ENCODE measurements at regions not wholly inside any gene's neighbourhood (a gene's known extent, or its start where the extent isn't known, plus 50 kb on each side); places are given as distances from the start of the nearest gene placed in this dataset.

- TF ChIP-seq, protein P1, sequence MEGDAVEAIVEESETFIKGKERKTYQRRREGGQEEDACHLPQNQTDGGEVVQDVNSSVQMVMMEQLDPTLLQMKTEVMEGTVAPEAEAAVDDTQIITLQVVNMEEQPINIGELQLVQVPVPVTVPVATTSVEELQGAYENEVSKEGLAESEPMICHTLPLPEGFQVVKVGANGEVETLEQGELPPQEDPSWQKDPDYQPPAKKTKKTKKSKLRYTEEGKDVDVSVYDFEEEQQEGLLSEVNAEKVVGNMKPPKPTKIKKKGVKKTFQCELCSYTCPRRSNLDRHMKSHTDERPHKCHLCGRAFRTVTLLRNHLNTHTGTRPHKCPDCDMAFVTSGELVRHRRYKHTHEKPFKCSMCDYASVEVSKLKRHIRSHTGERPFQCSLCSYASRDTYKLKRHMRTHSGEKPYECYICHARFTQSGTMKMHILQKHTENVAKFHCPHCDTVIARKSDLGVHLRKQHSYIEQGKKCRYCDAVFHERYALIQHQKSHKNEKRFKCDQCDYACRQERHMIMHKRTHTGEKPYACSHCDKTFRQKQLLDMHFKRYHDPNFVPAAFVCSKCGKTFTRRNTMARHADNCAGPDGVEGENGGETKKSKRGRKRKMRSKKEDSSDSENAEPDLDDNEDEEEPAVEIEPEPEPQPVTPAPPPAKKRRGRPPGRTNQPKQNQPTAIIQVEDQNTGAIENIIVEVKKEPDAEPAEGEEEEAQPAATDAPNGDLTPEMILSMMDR (IDR thresholded peaks at IDR 0.05; ENCODE audit: control extremely low read depth, extremely low read depth), result no peak
- Histone ChIP-seq H3K4me1 (ENCODE audit: control insufficient read depth in 5 of 5, insufficient read depth in 5 of 5, low read length in 5 of 5) (peaks cover 8 to 20% (median 12%) of the 10 kb centered on the region in 5 donors), H3K4me3 (no peak overlapping the region), H3K27me3 (ENCODE audit: control insufficient read depth in 3 of 3, insufficient read depth in 3 of 3, low read length in 2 of 3) (no peaks in the 10 kb centered on the region), H3K27ac (ENCODE audit: low read depth in 1 of 2, low read length in 1 of 2) (no peak overlapping the region), H3K36me3 (ENCODE audit: control insufficient read depth in 4 of 4, insufficient read depth in 4 of 4, low read length in 4 of 4) (no peaks in the 10 kb centered on the region), H3K9ac (ENCODE audit: insufficient read depth in 1 of 2, low read length in 2 of 2) (no peak overlapping the region), H3K9me3 (ENCODE audit: control insufficient read depth in 4 of 4, insufficient read depth in 3 of 4, low read length in 3 of 4) (peaks cover 0 to 3% (median 0%) of the 10 kb centered on the region in 4 donors)
- DNase-seq (no peak), ATAC-seq (ENCODE audit: insufficient read depth, low FRiP score) (no peak)
- WGBS, 2 donors, result 77 to 83% methylated on average over 4 of the region's 4 CpGs
Observed at GRCh38 chr22:27666272-27666997, 135.1 kb downstream of the MN1 start.

- H3K4me3 ChIP-seq, result no peak overlapping the region
- H3K36me3 ChIP-seq (ENCODE audit: control insufficient read depth in 4 of 4, insufficient read depth in 4 of 4, low read length in 4 of 4), result no peaks in the 10 kb centered on the region
- TF ChIP-seq, protein P1 (IDR thresholded peaks at IDR 0.05; ENCODE audit: control extremely low read depth, extremely low read depth), result no peak
- WGBS, 2 donors, result 51 to 53% methylated on average over 16 of the region's 16 CpGs
- peaks cover 8 to 21% (median 11%) of the 10 kb centered on the region in 5 donors for H3K4me1 ChIP-seq (ENCODE audit: control insufficient read depth in 5 of 5, insufficient read depth in 5 of 5, low read length in 5 of 5)
- ATAC-seq (ENCODE audit: insufficient read depth, low FRiP score) (no peak), DNase-seq (peak in 2 of 3 donors; percentile 34 to 47)
- no peak overlapping the region for H3K27ac ChIP-seq (ENCODE audit: low read depth in 1 of 2, low read length in 1 of 2)
- H3K9ac ChIP-seq (ENCODE audit: insufficient read depth in 1 of 2, low read length in 2 of 2), result no peak overlapping the region
- H3K27me3 ChIP-seq (ENCODE audit: control insufficient read depth in 3 of 3, insufficient read depth in 3 of 3, low read length in 2 of 3), result no peaks in the 10 kb centered on the region
- H3K9me3 ChIP-seq (ENCODE audit: control insufficient read depth in 4 of 4, insufficient read depth in 3 of 4, low read length in 3 of 4), result peaks cover 0 to 3% (median 0%) of the 10 kb centered on the region in 4 donors
Observed at GRCh38 chr22:27667121-27667843, 134.3 kb downstream of the MN1 start.

DNA sequence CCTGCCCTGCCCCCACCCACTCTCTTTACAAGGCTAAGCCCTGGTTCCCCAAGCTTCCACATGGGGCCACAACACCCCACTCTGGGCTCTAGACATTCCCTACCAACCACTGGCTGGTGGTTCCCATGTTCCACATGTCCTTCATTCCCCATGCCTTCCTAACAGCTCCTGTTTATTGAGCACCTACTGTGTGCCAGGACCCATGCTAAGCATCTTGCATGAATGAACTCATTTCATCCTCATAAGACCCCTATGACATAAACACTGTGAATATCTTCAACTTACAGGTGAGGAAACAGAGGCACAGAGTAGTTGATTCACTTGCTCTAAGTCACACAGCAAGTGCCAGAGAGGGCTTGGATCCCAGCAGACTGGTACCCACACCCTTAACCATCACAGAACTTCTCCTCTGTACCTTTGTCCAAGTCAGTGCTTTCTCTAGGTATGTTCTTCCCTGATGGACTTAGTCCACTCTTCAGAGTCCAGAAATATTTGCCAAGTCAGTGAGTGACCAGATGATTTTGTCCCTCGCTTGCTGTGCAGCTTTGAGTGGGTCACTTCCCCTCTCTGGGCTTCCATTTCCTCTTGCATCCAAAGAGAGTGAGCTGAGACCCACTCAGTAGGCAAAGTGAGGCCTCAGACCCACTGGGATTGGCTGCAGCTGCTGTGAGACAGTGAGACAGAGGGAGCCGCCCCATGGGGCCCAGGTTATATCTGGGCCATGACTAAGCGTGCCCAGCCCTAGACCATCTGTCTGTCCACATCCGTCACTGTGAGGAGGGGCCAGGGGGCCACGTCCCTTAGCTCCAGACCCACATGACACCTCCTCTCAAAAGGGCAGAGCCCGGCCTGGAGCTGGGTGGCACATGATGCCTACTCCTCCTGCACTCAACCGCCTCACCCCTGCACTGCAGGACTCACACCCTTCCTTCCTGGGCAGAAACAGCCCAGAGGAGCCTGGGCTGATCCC, 132.4 kb downstream of the MN1 start:
- ATAC-seq (ENCODE audit: insufficient read depth, low FRiP score), result peak; percentile 24
- TF ChIP-seq, protein P1 (IDR thresholded peaks at IDR 0.05; ENCODE audit: control extremely low read depth, extremely low read depth), result no peak
- WGBS, 2 donors, result 22 to 31% methylated on average over 7 of the region's 7 CpGs
- Histone ChIP-seq H3K27me3 (ENCODE audit: control insufficient read depth in 3 of 3, insufficient read depth in 3 of 3, low read length in 2 of 3) (no peaks in the 10 kb centered on the region), H3K27ac (ENCODE audit: low read depth in 1 of 2, low read length in 1 of 2) (peak overlapping the region; percentile 41 to 71), H3K9ac (ENCODE audit: insufficient read depth in 1 of 2, low read length in 2 of 2) (no peak overlapping the region), H3K9me3 (ENCODE audit: control insufficient read depth in 4 of 4, insufficient read depth in 3 of 4, low read length in 3 of 4) (peaks cover 0 to 3% (median 0%) of the 10 kb centered on the region in 4 donors), H3K36me3 (ENCODE audit: control insufficient read depth in 4 of 4, insufficient read depth in 4 of 4, low read length in 4 of 4) (no peaks in the 10 kb centered on the region), H3K4me3 (no peak overlapping the region), H3K4me1 (ENCODE audit: control insufficient read depth in 5 of 5, insufficient read depth in 5 of 5, low read length in 5 of 5) (peaks cover 3 to 17% (median 10%) of the 10 kb centered on the region in 5 donors)
- DNase-seq, result peak in 1 of 3 donors; percentile 51

Measured in lung (tissue), 11 donors.